NCI-H446 treated with DMSO at 0.1 percent for 48 hours (cell line): ENCODE measurements at regions not wholly inside any gene's neighbourhood (a gene's known extent, or its start where the extent isn't known, plus 50 kb on each side); places are given as distances from the start of the nearest gene placed in this dataset.

ENCODE experiments used
- DNase-seq: peaks from one replicate; lab custom pipeline; 2025; lab: John Stamatoyannopoulos, UW

- DNase-seq: no peak
Observed at GRCh38 chr6:138692058-138692977, 81.3 kb upstream of the CCDC28A start.

GRCh38 chr6:138692978-138693909 lies 80.3 kb upstream of the CCDC28A start:
- DNase-seq: peak; percentile 34

GRCh38 chr6:138695193-138695592 lies 78.4 kb upstream of the CCDC28A start:
- no peak for DNase-seq

GRCh38 chr6:138714493-138714892 lies 59.1 kb upstream of the CCDC28A start:
- no peak for DNase-seq

GRCh38 chr6:138716013-138716412 lies 57.6 kb upstream of the CCDC28A start:
- DNase-seq: no peak

- no peak for DNase-seq
Observed at GRCh38 chr6:138716971-138717665, 56.5 kb upstream of the CCDC28A start.

GRCh38 chr6:138719011-138719635 lies 54.4 kb upstream of the CCDC28A start:
- DNase-seq: no peak

- no peak for DNase-seq
Observed at GRCh38 chr6:138719744-138720143, 53.8 kb upstream of the CCDC28A start.

- no peak for DNase-seq
Observed at GRCh38 chr6:138722425-138723371, 50.9 kb upstream of the CCDC28A start.
